Activated T-cell treated with anti-CD3 and anti-CD28 coated beads for 24 hours (primary cell): ENCODE measurements at regions not wholly inside any gene's neighbourhood (a gene's known extent, or its start where the extent isn't known, plus 50 kb on each side); places are given as distances from the start of the nearest gene placed in this dataset.
"Not testable (repeated sequence)": the region's sequence is repeated elsewhere in the genome, so short reads cannot be mapped to it uniquely, and the experiment has no call there.

Experiments
- DNase-seq: peaks from one replicate; pipeline ENCODE4 v3.0.0-alpha.2; 2020; ENCODE audit warnings: low read depth

- no peak for DNase-seq
These were observed 345.1 kb upstream of the PSMD7 start for GRCh38 chr16:73951481-73951880.

GRCh38 chr16:73949574-73950320 is 346.9 kb upstream of the PSMD7 start:
- DNase-seq, result no peak

GRCh38 chr16:73945631-73946030 is 351.0 kb upstream of the PSMD7 start:
- no peak for DNase-seq

GRCh38 chr16:73943184-73943583 is 353.4 kb upstream of the PSMD7 start:
- DNase-seq, result not testable (repeated sequence)

GRCh38 chr16:73940786-73941185 is 355.8 kb upstream of the PSMD7 start:
- not testable (repeated sequence) for DNase-seq

GRCh38 chr16:73923951-73924350 is 372.7 kb upstream of the PSMD7 start:
- no peak for DNase-seq

GRCh38 chr16:73921295-73921694 is 375.3 kb upstream of the PSMD7 start:
- no peak for DNase-seq

GRCh38 chr16:73916829-73917594 is 379.6 kb upstream of the PSMD7 start:
- DNase-seq, result no peak

GRCh38 chr16:73915935-73916334 is 380.7 kb upstream of the PSMD7 start:
- DNase-seq, result no peak

- no peak for DNase-seq
These were observed 381.5 kb upstream of the PSMD7 start for GRCh38 chr16:73915140-73915539.

GRCh38 chr16:73912850-73913249 is 383.8 kb upstream of the PSMD7 start:
- DNase-seq, result no peak

- no peak for DNase-seq
These were observed 384.3 kb upstream of the PSMD7 start for GRCh38 chr16:73912281-73912680.

GRCh38 chr16:73909529-73910035 is 387.0 kb upstream of the PSMD7 start:
- no peak for DNase-seq

- DNase-seq, result no peak
These were observed 405.5 kb upstream of the PSMD7 start for GRCh38 chr16:73891129-73891542.

- no peak for DNase-seq
These were observed 406.2 kb upstream of the PSMD7 start for GRCh38 chr16:73890186-73891128.

- DNase-seq, result no peak
These were observed 407.6 kb upstream of the PSMD7 start for GRCh38 chr16:73888840-73889490.

- DNase-seq, result no peak
These were observed 408.7 kb upstream of the PSMD7 start for GRCh38 chr16:73887911-73888310.

- no peak for DNase-seq
These were observed 410.2 kb upstream of the PSMD7 start for GRCh38 chr16:73886426-73886825.

- no peak for DNase-seq
These were observed 411.3 kb upstream of the PSMD7 start for GRCh38 chr16:73885319-73885718.

GRCh38 chr16:73883841-73884240 is 412.8 kb upstream of the PSMD7 start:
- DNase-seq, result no peak

- no peak for DNase-seq
These were observed 413.5 kb upstream of the PSMD7 start for GRCh38 chr16:73883126-73883525.

- no peak for DNase-seq
These were observed 414.0 kb upstream of the PSMD7 start for GRCh38 chr16:73882651-73883050.
